DMS79 (cell line): ENCODE measurements at regions not wholly inside any gene's neighbourhood (a gene's known extent, or its start where the extent isn't known, plus 50 kb on each side); places are given as distances from the start of the nearest gene placed in this dataset.
"Not testable (repeated sequence)": the region's sequence is repeated elsewhere in the genome, so short reads cannot be mapped to it uniquely, and the experiment has no call there.

ENCODE experiments used
- DNase-seq: peaks from one replicate; lab custom pipeline; 2025; lab: John Stamatoyannopoulos, UW

DNA sequence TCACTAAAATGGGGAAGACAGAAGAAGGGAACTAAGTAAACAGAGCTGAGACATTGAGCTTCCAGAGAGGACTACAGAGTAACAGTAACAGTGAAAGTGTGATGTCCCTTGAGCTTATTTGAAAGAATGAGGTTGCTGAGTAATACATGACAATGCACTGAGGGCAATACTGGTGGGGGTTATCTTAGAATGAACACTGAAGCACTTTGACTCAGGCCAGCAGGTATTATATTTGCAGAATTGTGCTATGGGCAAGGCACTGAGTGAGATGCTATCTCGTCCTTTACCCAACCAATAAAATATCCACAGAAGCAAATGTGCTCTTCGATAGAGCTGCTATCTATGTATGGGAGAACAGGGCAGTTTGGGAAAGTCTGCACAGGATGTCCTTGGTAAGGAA is 133.2 kb downstream of the DISP1 start:
- no peak for DNase-seq

GRCh38 chr1:222950892-222951291 is 136.1 kb downstream of the DISP1 start:
- peak; percentile 87 for DNase-seq

GRCh38 chr1:222953585-222953984 is 138.7 kb downstream of the DISP1 start:
- DNase-seq: no peak

- no peak for DNase-seq
Observed at GRCh38 chr1:222955964-222956363, 141.1 kb downstream of the DISP1 start.

DNA sequence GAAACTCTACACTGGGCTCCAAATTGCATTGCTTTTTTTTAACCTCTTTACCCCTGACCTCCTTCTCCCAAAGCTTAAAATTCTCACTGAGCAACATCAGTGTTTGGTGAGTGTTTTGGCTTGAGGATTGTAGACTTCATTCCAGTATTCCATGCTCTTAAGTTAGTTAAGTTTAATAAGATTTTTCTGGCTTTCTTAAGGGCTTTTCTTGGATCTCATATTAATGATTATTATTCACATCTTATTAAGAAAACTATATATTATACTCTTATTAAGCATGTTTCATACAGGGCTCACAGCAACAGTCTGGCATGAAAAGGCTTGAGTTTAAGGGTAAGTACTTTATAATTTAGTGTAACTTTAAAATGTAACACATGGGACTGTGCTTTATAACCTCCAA is 141.8 kb downstream of the DISP1 start:
- DNase-seq: no peak

DNA sequence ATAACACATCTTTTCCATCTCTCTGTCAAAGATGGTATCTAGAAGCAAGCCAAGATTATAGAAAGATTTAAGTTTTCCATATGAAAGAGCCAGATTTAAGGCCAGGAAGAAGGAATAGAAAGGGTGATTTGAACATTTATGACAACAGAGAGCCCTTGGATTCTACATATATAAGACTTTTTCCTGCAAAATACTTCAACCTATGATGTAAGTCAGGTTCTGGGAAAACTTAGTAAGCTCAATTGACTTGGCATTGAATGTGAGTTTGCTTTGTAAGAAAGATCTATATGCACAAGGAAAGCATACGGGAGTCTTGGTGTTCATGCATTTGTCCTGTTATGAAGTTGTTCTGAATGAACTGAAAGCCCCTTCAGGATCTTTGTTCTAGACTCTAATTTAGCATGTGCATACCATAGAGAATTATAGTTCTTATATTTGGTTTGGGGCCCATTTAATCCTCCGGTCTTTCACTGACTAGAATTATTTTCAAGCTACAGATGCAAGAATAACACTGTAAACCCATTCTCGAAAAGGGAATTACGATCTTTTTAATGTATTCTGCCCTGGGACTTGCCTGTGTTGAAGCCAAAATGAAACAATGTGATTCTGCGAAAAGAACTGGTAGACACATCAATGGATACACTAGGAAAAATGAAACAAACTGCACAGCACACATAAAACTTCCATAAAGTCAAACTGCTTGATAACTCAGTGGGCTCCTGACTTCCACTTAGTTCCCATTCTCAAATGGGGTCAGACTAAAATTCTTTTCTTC is 152.8 kb downstream of the DISP1 start:
- DNase-seq: no peak

GRCh38 chr1:222970040-222970439 is 155.2 kb downstream of the DISP1 start:
- no peak for DNase-seq

DNA sequence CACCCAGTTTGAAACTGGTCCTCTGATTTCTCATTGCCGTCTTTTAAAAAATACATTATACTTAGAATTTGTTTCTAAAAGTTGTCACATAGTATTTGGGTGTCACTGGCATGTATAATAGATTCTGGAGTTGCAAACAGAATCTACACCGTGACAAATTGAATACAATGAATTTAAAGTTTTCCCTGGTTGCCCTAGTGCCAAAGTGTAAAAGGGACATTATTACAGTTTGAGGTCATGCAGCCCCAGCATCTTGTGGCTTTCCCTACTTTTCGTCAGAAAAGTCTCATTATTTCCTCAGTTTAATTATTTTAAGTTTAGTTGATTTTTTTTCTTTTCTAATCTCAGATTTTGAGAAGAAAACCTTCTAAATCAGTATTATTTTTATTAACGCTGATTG is 155.9 kb downstream of the DISP1 start:
- DNase-seq: no peak

DNA sequence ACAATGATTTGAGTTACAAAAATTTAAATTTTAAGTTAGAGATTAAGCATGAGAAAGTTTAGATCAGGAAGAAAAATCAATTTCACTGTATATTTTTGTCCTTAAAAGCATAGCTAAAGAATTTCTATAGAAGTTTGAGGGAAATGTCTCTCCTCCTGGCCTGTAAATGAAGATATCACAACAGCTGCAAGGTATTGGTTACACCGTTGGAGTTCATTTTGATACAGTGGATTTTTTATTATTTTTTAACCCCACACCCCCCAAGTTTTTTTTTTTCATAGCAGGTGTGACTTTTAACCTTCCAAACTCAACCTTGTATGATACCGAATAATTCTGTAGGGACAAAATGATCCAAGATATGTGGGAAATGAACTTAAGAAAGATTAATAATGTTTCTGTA is 156.3 kb downstream of the DISP1 start:
- no peak for DNase-seq

DNA sequence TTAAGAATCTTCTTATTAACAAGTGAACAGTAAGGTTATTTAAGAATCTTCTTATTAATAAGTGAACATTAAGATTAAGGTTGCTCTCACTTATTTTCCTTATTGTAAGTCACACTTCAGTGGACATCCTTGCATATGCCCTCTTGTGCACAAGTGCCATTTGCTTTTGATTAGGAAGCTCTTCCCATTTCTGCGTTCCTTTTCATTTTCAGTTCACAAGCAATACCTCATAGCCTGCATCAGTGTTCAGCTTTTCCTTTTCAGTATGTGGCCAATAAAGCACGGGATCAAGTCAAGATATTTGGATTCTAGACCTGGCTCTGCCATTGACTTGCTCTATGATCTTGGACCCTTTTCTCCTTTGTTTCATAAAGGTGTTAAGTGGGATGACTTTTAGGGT is 158.7 kb downstream of the DISP1 start:
- no peak for DNase-seq

DNA sequence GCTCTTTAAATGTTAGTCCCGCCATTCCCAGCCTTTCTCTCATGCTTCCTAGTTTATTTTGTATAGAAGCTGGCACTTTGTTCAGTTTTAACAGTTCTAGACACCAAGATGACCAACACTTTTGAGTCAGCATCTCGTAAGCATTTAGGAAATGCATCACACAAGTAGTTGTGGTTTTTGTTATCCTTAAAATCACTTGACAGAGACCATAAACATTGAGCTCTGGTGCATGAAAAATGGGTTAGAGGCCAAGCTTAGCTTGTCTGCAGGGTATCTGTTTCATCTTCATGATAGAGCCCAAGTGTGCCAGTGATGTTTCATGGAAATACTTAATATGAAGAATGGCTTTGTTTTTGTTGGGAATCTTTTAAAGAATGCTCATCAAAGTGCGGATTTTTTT is 159.7 kb downstream of the DISP1 start:
- peak; percentile 34 for DNase-seq

- peak; percentile 23 for DNase-seq
Observed at GRCh38 chr1:222975472-222976122, 160.8 kb downstream of the DISP1 start.

GRCh38 chr1:222976453-222976852 is 161.6 kb downstream of the DISP1 start:
- no peak for DNase-seq

DNA sequence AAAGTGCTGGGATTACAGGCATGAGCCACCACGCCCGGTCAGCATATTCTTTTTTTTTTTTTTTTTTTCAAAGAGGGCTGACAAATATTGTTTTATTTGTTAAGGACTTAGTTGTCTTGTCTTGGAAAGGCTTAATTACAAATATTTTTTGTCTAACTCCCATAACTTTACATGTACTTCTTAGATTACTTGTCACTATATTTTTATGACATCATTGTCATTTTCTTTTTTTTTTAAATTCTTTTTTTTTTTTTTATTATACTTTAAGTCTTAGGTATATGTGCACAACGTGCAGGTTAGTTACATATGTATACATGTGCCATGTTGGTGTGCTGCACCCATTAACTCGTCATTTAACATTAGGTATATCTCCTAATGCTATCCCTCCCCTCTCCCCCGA is 162.5 kb downstream of the DISP1 start:
- DNase-seq: not testable (repeated sequence)

DNA sequence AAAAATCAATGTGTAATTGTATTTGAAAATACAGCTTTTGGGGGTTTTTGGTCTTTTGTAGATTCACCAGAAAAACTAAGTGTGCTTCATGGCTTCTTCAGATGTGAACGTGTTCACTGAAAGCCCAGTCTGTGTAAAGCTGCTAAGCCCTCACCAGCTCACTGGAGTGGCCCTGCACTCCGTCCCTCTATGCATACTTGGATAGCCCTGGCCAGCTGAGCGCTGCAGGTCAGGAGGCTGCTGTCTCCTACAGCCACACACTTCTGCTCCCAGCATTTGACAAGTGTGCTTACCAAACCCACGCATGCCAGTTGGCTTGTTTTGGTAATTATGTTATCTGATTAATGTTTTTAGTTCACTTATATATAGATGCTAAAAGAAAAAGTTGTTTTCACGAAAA is 163.5 kb downstream of the TLR5 start:
- DNase-seq: no peak

- no peak for DNase-seq
Observed at GRCh38 chr1:222987674-222988076, 155.4 kb downstream of the TLR5 start.

DNA sequence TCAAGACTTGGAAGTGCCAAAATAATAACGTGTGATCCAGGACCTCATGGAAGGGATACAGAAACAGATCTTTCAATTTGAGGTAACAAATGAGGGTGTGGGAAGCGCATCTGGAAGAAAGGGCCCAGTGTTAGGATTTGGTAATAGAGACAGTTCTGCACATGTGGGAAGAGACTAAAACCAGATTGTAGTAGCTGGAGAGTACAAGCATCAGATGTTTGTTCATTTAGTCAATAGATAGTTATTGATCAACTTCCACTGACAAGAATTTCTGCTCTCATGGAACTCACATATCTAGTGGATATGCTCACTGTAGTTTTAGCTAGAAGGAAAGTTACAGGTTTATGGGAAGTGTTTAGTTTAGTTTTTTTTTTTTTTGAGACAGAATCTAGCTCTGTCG is 153.6 kb downstream of the TLR5 start:
- no peak for DNase-seq

GRCh38 chr1:222991177-222991576 is 151.9 kb downstream of the TLR5 start:
- DNase-seq: no peak

- DNase-seq: no peak
Observed at GRCh38 chr1:222991908-222992307, 151.1 kb downstream of the TLR5 start.

- DNase-seq: no peak
Observed at GRCh38 chr1:222994511-222995235, 148.4 kb downstream of the TLR5 start.

DNA sequence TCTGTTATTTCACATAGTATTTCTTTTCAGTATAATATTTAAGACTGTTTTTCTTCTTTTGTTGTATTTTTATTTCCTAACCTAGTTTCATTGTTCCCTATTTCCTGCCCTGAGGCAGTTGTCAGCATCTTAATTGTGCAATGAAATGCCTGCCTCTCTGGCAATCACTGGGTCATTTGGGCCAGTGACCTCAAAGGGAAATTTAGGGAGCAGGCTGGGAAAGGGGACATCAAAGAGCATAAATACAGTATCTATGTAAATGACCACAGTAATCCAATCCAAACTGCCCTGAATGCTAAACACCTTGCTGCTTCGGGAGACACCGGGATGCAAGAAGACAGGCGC is 147.8 kb downstream of the TLR5 start:
- DNase-seq: no peak

GRCh38 chr1:222995620-222996309 is 147.3 kb downstream of the TLR5 start:
- no peak for DNase-seq
